GM18858 (cell line): ENCODE measurements at regions not wholly inside any gene's neighbourhood (a gene's known extent, or its start where the extent isn't known, plus 50 kb on each side); places are given as distances from the start of the nearest gene placed in this dataset.
"Not testable (repeated sequence)": the region's sequence is repeated elsewhere in the genome, so short reads cannot be mapped to it uniquely, and the experiment has no call there.

Source experiments
- ATAC-seq: cut with Tn5 transposase; IDR thresholded peaks from one replicate; pipeline ENCODE4 v1.9.1; 2021; ENCODE audit not compliant: unreplicated experiment

GRCh38 chr12:67758521-67758920 is 110.0 kb downstream of the DYRK2 start:
- ATAC-seq = no peak

- ATAC-seq = no peak
Measured at GRCh38 chr12:67759829-67760228, 111.3 kb downstream of the DYRK2 start.

GRCh38 chr12:67760586-67761275 is 112.2 kb downstream of the DYRK2 start:
- no peak for ATAC-seq

- no peak for ATAC-seq
Measured at GRCh38 chr12:67761566-67761965, 113.0 kb downstream of the DYRK2 start.

GRCh38 chr12:67764055-67764454 is 115.5 kb downstream of the DYRK2 start:
- ATAC-seq = no peak

GRCh38 chr12:67764946-67765619 is 116.5 kb downstream of the DYRK2 start:
- no peak for ATAC-seq

- no peak for ATAC-seq
Measured at GRCh38 chr12:67765776-67766766, 117.5 kb downstream of the DYRK2 start.

GRCh38 chr12:67772267-67773169 is 124.0 kb downstream of the DYRK2 start:
- no peak for ATAC-seq

- no peak for ATAC-seq
Measured at GRCh38 chr12:67773896-67774295, 125.4 kb downstream of the DYRK2 start.

GRCh38 chr12:67774983-67775587 is 126.5 kb downstream of the DYRK2 start:
- no peak for ATAC-seq

- no peak for ATAC-seq
Measured at GRCh38 chr12:67780580-67781084, 132.1 kb downstream of the DYRK2 start.

- ATAC-seq = no peak
Measured at GRCh38 chr12:67782573-67782972, 134.0 kb downstream of the DYRK2 start.

GRCh38 chr12:67783393-67783792 is 134.8 kb downstream of the DYRK2 start:
- ATAC-seq = no peak

GRCh38 chr12:67784831-67785230 is 136.3 kb downstream of the DYRK2 start:
- ATAC-seq = no peak

- no peak for ATAC-seq
Measured at GRCh38 chr12:67786086-67786485, 137.5 kb downstream of the DYRK2 start.

- no peak for ATAC-seq
Measured at GRCh38 chr12:67788118-67788517, 139.6 kb downstream of the DYRK2 start.

- ATAC-seq = no peak
Measured at GRCh38 chr12:67789266-67789665, 140.7 kb downstream of the DYRK2 start.

- no peak for ATAC-seq
Measured at GRCh38 chr12:67790660-67791059, 142.1 kb downstream of the DYRK2 start.

- not testable (repeated sequence) for ATAC-seq
Measured at GRCh38 chr12:67791362-67791761, 142.8 kb downstream of the DYRK2 start.

- no peak for ATAC-seq
Measured at GRCh38 chr12:67792185-67792584, 143.6 kb downstream of the DYRK2 start.
